SK-N-SH treated with all-trans-retinoic acid at 6 μM for 48 hours (cell line): ENCODE measurements at regions not wholly inside any gene's neighbourhood (a gene's known extent, or its start where the extent isn't known, plus 50 kb on each side); places are given as distances from the start of the nearest gene placed in this dataset.
"Not testable (repeated sequence)": the region's sequence is repeated elsewhere in the genome, so short reads cannot be mapped to it uniquely, and the experiment has no call there.

Source experiments
- ARNTL ChIP-seq: fragments of 450-650 bp; formaldehyde crosslinking; IDR thresholded peaks from 2 replicates; pipeline ENCODE4 v1.5.0; 2020; ENCODE audit warnings: low read depth, mild to moderate bottlenecking, moderate library complexity, borderline replicate concordance
- CREB5 ChIP-seq: fragments of 250-450 bp; sonication (Bioruptor Pico); IDR thresholded peaks from 2 replicates; pipeline ENCODE4 v1.5.1; 2020; ENCODE audit warnings: low read depth, mild to moderate bottlenecking, moderate library complexity
- CSDC2 ChIP-seq: fragments of 250-450 bp; sonication (Bioruptor Pico); IDR thresholded peaks from 2 replicates; pipeline ENCODE4 v1.5.0; 2020; ENCODE audit warnings: mild to moderate bottlenecking, moderate library complexity
- TSHZ2 ChIP-seq: fragments of 250-450 bp; sonication (Bioruptor Pico); IDR thresholded peaks from 2 replicates; pipeline ENCODE4 v1.5.0; 2020; ENCODE audit warnings: mild to moderate bottlenecking, moderate library complexity
- ZC3H10 ChIP-seq: fragments of 250-450 bp; sonication (Bioruptor Pico); IDR thresholded peaks from 2 replicates; pipeline ENCODE4 v1.5.1; 2021; ENCODE audit warnings: mild to moderate bottlenecking, moderate library complexity
- ZNF70 ChIP-seq: fragments of 450-650 bp; formaldehyde crosslinking; IDR thresholded peaks from 2 replicates; pipeline ENCODE4 v1.5.0; 2020; ENCODE audit warnings: mild to moderate bottlenecking, moderate library complexity

DNA sequence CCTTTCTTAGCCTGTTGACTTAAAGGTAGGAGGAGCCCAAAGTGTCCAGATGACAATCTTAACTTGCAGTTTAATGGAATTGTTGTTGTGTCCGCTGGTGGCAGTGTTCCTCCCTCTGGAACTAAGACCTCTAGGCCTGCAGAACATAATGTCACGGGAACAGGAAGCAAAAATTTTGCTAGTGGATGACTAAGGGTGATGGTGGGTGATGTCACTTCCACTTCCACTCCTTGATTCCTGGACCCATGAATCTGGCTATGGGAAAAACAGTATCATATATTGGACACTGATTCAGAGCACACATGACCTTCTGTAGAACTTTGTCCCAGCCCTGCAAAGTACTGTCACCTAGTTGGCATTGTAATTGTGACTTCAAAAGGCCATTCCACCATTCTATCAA is 263.9 kb upstream of the TECRL start:
- TF ChIP-seq TSHZ2 (CRISPR knock-in tag); CREB5 (CRISPR knock-in tag); ZC3H10 (CRISPR knock-in tag); ARNTL (CRISPR knock-in tag); CSDC2 (CRISPR knock-in tag); ZNF70: not testable (repeated sequence)
